Activated T-cell treated with anti-CD3 and anti-CD28 coated beads, Interleukin-2, amount 50 U/mL, for 72 hours (primary cell): ENCODE measurements at regions not wholly inside any gene's neighbourhood (a gene's known extent, or its start where the extent isn't known, plus 50 kb on each side); places are given as distances from the start of the nearest gene placed in this dataset.
A peak's percentile ranks its signal among the peaks of the same experiment; 100 is the strongest.

ENCODE experiments used
- ATAC-seq, 2 donors: fragments of 150-1000 bp; cut with Tn5 transposase; replicated peaks in 1 of 2; 2 replicates each; pipeline ENCODE4 v1.10.0; 2021; ENCODE audit warnings: moderate library complexity in 2 of 2, mild to moderate bottlenecking in 1 of 2
- DNase-seq, 2 donors: peaks; one replicate each; pipeline ENCODE4 v3.0.0; 2021 to 2022; ENCODE audit warnings: mixed read lengths in 1 of 2
- H3K27ac Mint-ChIP-seq: one replicate; pipeline ENCODE4 v1.8.0; 2022; ENCODE audit warnings: mild to moderate bottlenecking, moderate library complexity, mixed read lengths
- H3K27me3 Mint-ChIP-seq: one replicate; pipeline ENCODE4 v1.8.0; 2022; ENCODE audit warnings: low read depth, mixed read lengths
- H3K36me3 Mint-ChIP-seq, 2 donors: one replicate each; pipeline ENCODE4 v1.8.0; 2022; ENCODE audit warnings: mixed read lengths in 2 of 2, mild to moderate bottlenecking in 1 of 2; ENCODE audit not compliant: insufficient read depth in 2 of 2
- H3K4me1 Mint-ChIP-seq: one replicate; pipeline ENCODE4 v1.8.0; 2022; ENCODE audit warnings: low read depth, mixed read lengths
- H3K4me3 Mint-ChIP-seq, 2 donors: one replicate each; pipeline ENCODE4 v1.8.0; 2022; ENCODE audit warnings: mild to moderate bottlenecking in 2 of 2, mixed read lengths in 2 of 2, moderate library complexity in 2 of 2
- H3K9me3 Mint-ChIP-seq, 2 donors: one replicate each; pipeline ENCODE4 v1.8.0; 2022; ENCODE audit warnings: mixed read lengths in 2 of 2

DNA sequence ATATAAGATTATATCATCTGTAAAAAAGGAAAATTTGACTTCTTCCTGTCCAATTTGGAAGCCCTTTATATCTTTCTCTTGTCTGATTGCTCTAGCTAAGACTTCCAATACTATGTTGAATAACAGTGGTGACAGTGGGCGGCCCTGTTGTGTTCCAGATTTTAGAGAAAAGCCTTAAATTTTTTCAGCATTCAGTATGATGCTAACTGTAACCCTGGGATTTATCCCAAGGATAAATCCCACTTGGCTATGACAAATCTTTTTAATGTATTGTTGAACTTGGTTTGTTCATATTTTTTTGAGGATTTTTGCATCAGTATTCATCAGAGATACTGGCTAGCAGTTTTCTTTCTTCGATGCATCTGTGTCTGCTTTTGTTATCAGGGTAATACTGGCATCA lies 217.2 kb upstream of the ARSJ start:
- H3K4me1 Mint-ChIP-seq = no peaks in the 10 kb centered on the region
- no peak for ATAC-seq
- H3K4me3 Mint-ChIP-seq = no peak overlapping the region
- H3K36me3 Mint-ChIP-seq = no peaks in the 10 kb centered on the region
- peaks cover 9% of the 10 kb centered on the region for H3K27me3 Mint-ChIP-seq
- no peak for DNase-seq
- no peak overlapping the region for H3K27ac Mint-ChIP-seq
- no peaks in the 10 kb centered on the region for H3K9me3 Mint-ChIP-seq

GRCh38 chr4:114200026-114200425 lies 220.6 kb upstream of the ARSJ start:
- no peaks in the 10 kb centered on the region for H3K9me3 Mint-ChIP-seq
- no peak overlapping the region for H3K27ac Mint-ChIP-seq
- no peak for ATAC-seq
- no peak for DNase-seq
- no peaks in the 10 kb centered on the region for H3K36me3 Mint-ChIP-seq
- no peaks in the 10 kb centered on the region for H3K4me1 Mint-ChIP-seq
- peaks cover 5% of the 10 kb centered on the region for H3K27me3 Mint-ChIP-seq
- no peak overlapping the region for H3K4me3 Mint-ChIP-seq

DNA sequence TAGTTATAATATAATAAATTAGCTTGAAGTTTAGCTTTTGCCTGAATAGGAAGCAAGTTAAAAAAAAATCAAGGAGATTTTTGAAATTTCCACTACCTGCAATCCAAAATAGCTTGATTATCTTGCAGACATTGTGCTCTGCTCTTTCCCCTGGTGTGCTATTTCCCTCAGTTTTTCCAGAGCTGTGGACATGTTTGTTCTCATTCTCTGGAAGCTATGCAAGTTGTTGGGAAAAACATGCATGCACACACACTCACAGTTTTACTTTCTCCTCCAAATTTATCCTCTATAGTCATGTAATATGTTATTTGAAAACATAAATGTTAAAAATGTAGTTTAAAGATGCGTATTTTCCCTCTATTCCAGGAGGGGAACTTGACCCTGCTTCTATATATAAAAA lies 225.8 kb upstream of the ARSJ start:
- H3K9me3 Mint-ChIP-seq = no peaks in the 10 kb centered on the region
- no peak for DNase-seq
- no peaks in the 10 kb centered on the region for H3K4me1 Mint-ChIP-seq
- H3K27ac Mint-ChIP-seq = no peak overlapping the region
- H3K36me3 Mint-ChIP-seq = no peaks in the 10 kb centered on the region
- no peaks in the 10 kb centered on the region for H3K27me3 Mint-ChIP-seq
- H3K4me3 Mint-ChIP-seq = no peak overlapping the region
- ATAC-seq = no peak

DNA sequence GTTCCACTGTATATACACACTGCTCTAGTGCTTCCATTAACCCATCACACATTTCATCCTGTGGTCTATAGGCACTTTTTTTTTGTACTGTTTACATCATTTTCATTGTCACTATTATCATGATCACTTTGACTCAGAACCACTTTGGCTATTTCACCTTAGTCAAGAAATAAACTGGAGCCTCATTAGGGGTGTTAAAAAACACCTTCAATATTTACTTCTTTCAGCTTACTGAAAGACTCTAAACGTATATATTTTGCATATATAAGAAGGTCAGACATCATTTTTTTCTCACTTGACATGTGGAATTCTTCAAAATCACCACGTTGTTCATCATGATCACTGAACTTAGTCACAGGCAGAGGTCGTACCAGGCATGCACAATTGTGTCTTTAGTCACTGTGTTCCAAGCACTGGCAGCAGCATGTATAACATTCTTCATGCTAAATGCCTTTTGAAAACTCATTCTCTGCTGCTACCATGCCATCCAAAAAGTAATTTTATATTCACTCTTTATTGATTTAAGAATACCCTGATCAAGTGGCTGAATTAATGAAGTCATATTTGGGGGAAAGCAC lies 229.2 kb upstream of the ARSJ start:
- Mint-ChIP-seq H3K36me3 (no peaks in the 10 kb centered on the region), H3K4me1 (no peaks in the 10 kb centered on the region), H3K9me3 (no peaks in the 10 kb centered on the region), H3K4me3 (no peak overlapping the region), H3K27me3 (no peaks in the 10 kb centered on the region), H3K27ac (no peak overlapping the region)
- no peak for ATAC-seq
- no peak for DNase-seq

- no peak overlapping the region for H3K4me3 Mint-ChIP-seq
- ATAC-seq (no peak), DNase-seq (no peak)
- no peak overlapping the region for H3K27ac Mint-ChIP-seq
- H3K27me3 Mint-ChIP-seq = no peaks in the 10 kb centered on the region
- no peaks in the 10 kb centered on the region for H3K4me1 Mint-ChIP-seq
- no peaks in the 10 kb centered on the region for H3K36me3 Mint-ChIP-seq
- H3K9me3 Mint-ChIP-seq = peaks cover 0 to under 1% of the 10 kb centered on the region in 2 donors
These were observed 230.1 kb upstream of the ARSJ start for GRCh38 chr4:114209584-114209983.

- Mint-ChIP-seq H3K36me3 (no peaks in the 10 kb centered on the region), H3K4me3 (no peak overlapping the region), H3K27me3 (no peaks in the 10 kb centered on the region), H3K4me1 (no peaks in the 10 kb centered on the region), H3K27ac (no peak overlapping the region), H3K9me3 (peaks cover 0 to 1% of the 10 kb centered on the region in 2 donors)
- ATAC-seq = no peak
- no peak for DNase-seq
These were observed 232.1 kb upstream of the ARSJ start for GRCh38 chr4:114211556-114211955.

- H3K9me3 Mint-ChIP-seq = peaks cover 0 to 1% of the 10 kb centered on the region in 2 donors
- DNase-seq = no peak
- no peaks in the 10 kb centered on the region for H3K27me3 Mint-ChIP-seq
- no peak for ATAC-seq
- H3K4me1 Mint-ChIP-seq = no peaks in the 10 kb centered on the region
- no peak overlapping the region for H3K27ac Mint-ChIP-seq
- no peak overlapping the region for H3K4me3 Mint-ChIP-seq
- no peaks in the 10 kb centered on the region for H3K36me3 Mint-ChIP-seq
These were observed 237.8 kb upstream of the ARSJ start for GRCh38 chr4:114217150-114217817.

- DNase-seq (no peak), ATAC-seq (no peak)
- Mint-ChIP-seq H3K4me1 (no peaks in the 10 kb centered on the region), H3K27ac (no peak overlapping the region), H3K4me3 (no peak overlapping the region), H3K9me3 (no peaks in the 10 kb centered on the region), H3K27me3 (no peaks in the 10 kb centered on the region), H3K36me3 (no peaks in the 10 kb centered on the region)
These were observed 244.1 kb upstream of the ARSJ start for GRCh38 chr4:114223580-114223979.

DNA sequence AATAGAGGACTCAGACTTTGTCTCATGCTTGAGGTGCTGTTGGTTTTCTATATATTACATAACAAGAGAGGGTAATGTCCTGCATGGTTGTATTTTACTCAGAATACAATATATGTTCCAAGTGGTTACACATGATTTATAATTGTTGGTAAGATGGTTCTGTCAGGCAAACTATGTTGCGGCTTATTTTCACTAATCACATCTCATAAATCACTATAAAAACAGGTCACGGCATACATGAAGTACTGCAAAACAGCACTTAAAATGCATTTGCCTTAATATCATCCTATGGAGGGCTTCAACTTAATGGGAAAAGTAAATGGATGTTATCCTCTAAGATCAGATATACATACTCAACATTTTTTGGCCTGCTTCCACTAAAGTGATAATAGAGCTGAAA lies 246.0 kb upstream of the ARSJ start:
- Mint-ChIP-seq H3K27me3 (no peaks in the 10 kb centered on the region), H3K4me3 (no peak overlapping the region), H3K36me3 (no peaks in the 10 kb centered on the region), H3K27ac (no peak overlapping the region), H3K9me3 (no peaks in the 10 kb centered on the region), H3K4me1 (no peaks in the 10 kb centered on the region)
- DNase-seq (no peak), ATAC-seq (no peak)

GRCh38 chr4:114226179-114226578 lies 246.7 kb upstream of the ARSJ start:
- no peak for ATAC-seq
- H3K27ac Mint-ChIP-seq = no peak overlapping the region
- H3K36me3 Mint-ChIP-seq = no peaks in the 10 kb centered on the region
- H3K27me3 Mint-ChIP-seq = no peaks in the 10 kb centered on the region
- no peaks in the 10 kb centered on the region for H3K4me1 Mint-ChIP-seq
- no peaks in the 10 kb centered on the region for H3K9me3 Mint-ChIP-seq
- no peak for DNase-seq
- no peak overlapping the region for H3K4me3 Mint-ChIP-seq

- Mint-ChIP-seq H3K36me3 (no peaks in the 10 kb centered on the region), H3K27me3 (no peaks in the 10 kb centered on the region), H3K9me3 (no peaks in the 10 kb centered on the region), H3K4me1 (no peaks in the 10 kb centered on the region), H3K4me3 (no peak overlapping the region), H3K27ac (no peak overlapping the region)
- DNase-seq (no peak), ATAC-seq (peak; percentile 29 to 58)
These were observed 247.7 kb upstream of the ARSJ start for GRCh38 chr4:114226968-114227760.

- ATAC-seq = no peak
- no peaks in the 10 kb centered on the region for H3K9me3 Mint-ChIP-seq
- no peaks in the 10 kb centered on the region for H3K4me1 Mint-ChIP-seq
- DNase-seq = no peak
- H3K27me3 Mint-ChIP-seq = no peaks in the 10 kb centered on the region
- H3K4me3 Mint-ChIP-seq = no peak overlapping the region
- H3K27ac Mint-ChIP-seq = no peak overlapping the region
- H3K36me3 Mint-ChIP-seq = no peaks in the 10 kb centered on the region
These were observed 250.3 kb upstream of the ARSJ start for GRCh38 chr4:114229706-114230105.

- DNase-seq = no peak
- no peak for ATAC-seq
- Mint-ChIP-seq H3K9me3 (peaks cover 0 to 2% of the 10 kb centered on the region in 2 donors), H3K36me3 (no peaks in the 10 kb centered on the region), H3K4me1 (no peaks in the 10 kb centered on the region), H3K27ac (no peak overlapping the region), H3K4me3 (no peak overlapping the region), H3K27me3 (no peaks in the 10 kb centered on the region)
These were observed 256.8 kb upstream of the ARSJ start for GRCh38 chr4:114236171-114236769.
